GM10248 (cell line): ENCODE measurements at regions not wholly inside any gene's neighbourhood (a gene's known extent, or its start where the extent isn't known, plus 50 kb on each side); places are given as distances from the start of the nearest gene placed in this dataset.

Source experiments
- CTCF ChIA-PET: fragments of 300-600 bp; sonication (Branson Sonifier 250); formaldehyde crosslinking; extraction: SDS; loops from one replicate; lab custom pipeline; 2021; ENCODE audit warnings: antibody characterized with exemption; lab: Yijun Ruan, JAX
- POLR2A ChIA-PET: fragments of 350-650 bp; sonication (Branson Sonifier 250); formaldehyde crosslinking; extraction: SDS; loops from one replicate; lab custom pipeline; 2020; ENCODE audit warnings: antibody characterized with exemption; lab: Yijun Ruan, JAX
- DNase-seq: peaks from one replicate; pipeline ENCODE4 v3.0.0; 2012; ENCODE audit errors: extremely low spot score
- CTCF ChIP-seq: IDR thresholded peaks from 2 replicates; pipeline ENCODE4 v1.5.1; 2012; ENCODE audit warnings: mild to moderate bottlenecking, low read depth; ENCODE audit errors: extremely low read depth, missing control alignments, control extremely low read depth

GRCh38 chr22:27199354-27199753 is 542.0 kb downstream of the MIAT start:
- no peak for DNase-seq
- CTCF ChIA-PET = interaction anchor here (1.4 kb wide), 1 partner anchor 11 kb away, joined by 4 read pairs; no protein-coding TSS in a partner anchor
- POLR2A ChIA-PET = no interaction called here
- no peak for TF ChIP-seq CTCF

GRCh38 chr22:27201276-27201675 is 543.9 kb downstream of the MIAT start:
- ChIA-PET CTCF (no interaction called here), POLR2A (no interaction called here)
- no peak for DNase-seq
- TF ChIP-seq CTCF = no peak

- CTCF ChIA-PET = no interaction called here
- DNase-seq = no peak
- POLR2A ChIA-PET = no interaction called here
- TF ChIP-seq CTCF = no peak
Measured at GRCh38 chr22:27201741-27202140, 544.4 kb downstream of the MIAT start.

- POLR2A ChIA-PET = no interaction called here
- CTCF ChIA-PET = no interaction called here
- TF ChIP-seq CTCF = no peak
- DNase-seq = no peak
Measured at GRCh38 chr22:27203276-27203660, 545.9 kb downstream of the MIAT start.

GRCh38 chr22:27204280-27204679 is 546.9 kb downstream of the MIAT start:
- CTCF ChIA-PET = no interaction called here
- DNase-seq = no peak
- POLR2A ChIA-PET = no interaction called here
- TF ChIP-seq CTCF = no peak

GRCh38 chr22:27204817-27205216 is 547.4 kb downstream of the MIAT start:
- no peak for DNase-seq
- ChIA-PET POLR2A (no interaction called here), CTCF (no interaction called here)
- no peak for TF ChIP-seq CTCF

GRCh38 chr22:27205492-27206373 is 548.3 kb downstream of the MIAT start:
- ChIA-PET POLR2A (no interaction called here), CTCF (no interaction called here)
- TF ChIP-seq CTCF = no peak
- no peak for DNase-seq
